ENCODE measurements at regions not wholly inside any gene's neighbourhood (a gene's known extent, or its start where the extent isn't known, plus 50 kb on each side); places are given as distances from the start of the nearest gene placed in this dataset.

DNA sequence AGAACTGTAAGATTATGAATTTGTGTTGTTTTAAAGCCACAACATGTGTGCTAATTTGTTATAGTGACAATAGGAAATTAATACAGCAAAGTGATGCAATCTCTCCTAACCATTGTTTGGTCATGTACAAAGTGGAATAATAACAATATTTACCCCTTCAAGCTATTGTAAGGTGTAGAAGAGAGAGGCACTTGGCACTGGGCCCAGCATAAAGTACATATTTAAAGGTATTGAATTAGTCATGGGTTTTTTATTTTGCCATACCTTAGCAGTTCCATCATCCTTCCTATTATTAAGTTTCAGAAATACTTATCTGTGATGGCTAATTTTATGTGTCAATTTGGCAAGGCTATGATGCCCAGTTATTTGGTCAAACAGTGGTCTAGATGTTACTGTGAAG is 322.4 kb upstream of the TSHZ2 start:
- Histone ChIP-seq H3K4me3 (ENCODE audit: low read length in 2 of 2) (no peak overlapping the region), H3K9me3 (ENCODE audit: control insufficient read depth in 2 of 2, low read length in 2 of 2) (no peaks in the 10 kb centered on the region), H3K27ac (ENCODE audit: low read length) (no peak overlapping the region), H3K27me3 (ENCODE audit: control insufficient read depth in 1 of 2, insufficient read depth in 2 of 2, low read length in 2 of 2) (no peaks in the 10 kb centered on the region), H3K4me1 (ENCODE audit: control insufficient read depth, insufficient read depth, low read length) (no peaks in the 10 kb centered on the region), H3K9ac (ENCODE audit: low read length in 2 of 2) (no peak overlapping the region), H3K36me3 (ENCODE audit: control insufficient read depth in 2 of 2, insufficient read depth in 2 of 2, low read length in 2 of 2) (no peaks in the 10 kb centered on the region)

DNA sequence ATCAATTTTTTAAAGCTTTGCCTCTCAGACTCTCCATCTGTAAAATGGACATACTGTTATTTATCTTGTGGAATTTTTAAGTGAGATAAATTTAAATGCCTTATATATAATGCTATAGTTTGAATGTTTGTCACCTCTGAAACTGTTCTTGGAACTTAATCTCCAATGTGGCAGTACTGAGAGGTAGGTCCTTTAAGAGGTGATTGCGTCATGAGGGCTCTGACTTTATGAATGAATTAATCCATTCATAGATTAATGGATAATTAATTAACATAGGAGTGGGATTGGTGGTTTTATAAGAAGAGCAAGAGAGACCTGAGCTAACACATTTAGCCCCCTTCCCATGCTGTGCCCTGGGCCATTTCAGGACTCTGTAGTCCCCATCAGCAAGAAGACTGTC is 326.3 kb upstream of the TSHZ2 start:
- Histone ChIP-seq H3K36me3 (ENCODE audit: control insufficient read depth in 2 of 2, insufficient read depth in 2 of 2, low read length in 2 of 2) (no peaks in the 10 kb centered on the region), H3K4me3 (ENCODE audit: low read length in 2 of 2) (no peak overlapping the region), H3K4me1 (ENCODE audit: control insufficient read depth, insufficient read depth, low read length) (no peaks in the 10 kb centered on the region), H3K27me3 (ENCODE audit: control insufficient read depth in 1 of 2, insufficient read depth in 2 of 2, low read length in 2 of 2) (no peaks in the 10 kb centered on the region), H3K27ac (ENCODE audit: low read length) (no peak overlapping the region), H3K9ac (ENCODE audit: low read length in 2 of 2) (no peak overlapping the region), H3K9me3 (ENCODE audit: control insufficient read depth in 2 of 2, low read length in 2 of 2) (no peaks in the 10 kb centered on the region)

DNA sequence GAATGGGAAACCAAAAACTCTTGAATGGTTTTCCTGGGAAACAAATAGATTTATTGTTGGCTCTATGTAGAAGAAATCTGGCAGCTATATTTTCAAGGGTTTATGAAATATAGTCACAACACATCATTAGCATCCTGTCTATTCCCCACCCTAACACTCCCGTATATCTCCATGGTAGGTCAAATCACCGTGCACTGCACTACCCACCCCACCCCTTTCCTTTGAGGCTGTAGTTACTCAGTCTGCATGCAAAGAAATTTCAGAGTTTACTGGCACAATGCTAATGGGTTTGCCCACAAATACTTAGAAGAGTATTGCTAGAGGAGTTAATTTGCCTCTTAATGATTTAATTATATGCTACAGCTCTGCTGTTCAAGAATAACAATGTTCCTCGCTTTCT is 329.1 kb upstream of the TSHZ2 start:
- Histone ChIP-seq H3K27me3 (ENCODE audit: control insufficient read depth in 1 of 2, insufficient read depth in 2 of 2, low read length in 2 of 2) (no peaks in the 10 kb centered on the region), H3K36me3 (ENCODE audit: control insufficient read depth in 2 of 2, insufficient read depth in 2 of 2, low read length in 2 of 2) (no peaks in the 10 kb centered on the region), H3K9ac (ENCODE audit: low read length in 2 of 2) (no peak overlapping the region), H3K4me3 (ENCODE audit: low read length in 2 of 2) (no peak overlapping the region), H3K4me1 (ENCODE audit: control insufficient read depth, insufficient read depth, low read length) (no peaks in the 10 kb centered on the region), H3K27ac (ENCODE audit: low read length) (no peak overlapping the region), H3K9me3 (ENCODE audit: control insufficient read depth in 2 of 2, low read length in 2 of 2) (no peaks in the 10 kb centered on the region)

DNA sequence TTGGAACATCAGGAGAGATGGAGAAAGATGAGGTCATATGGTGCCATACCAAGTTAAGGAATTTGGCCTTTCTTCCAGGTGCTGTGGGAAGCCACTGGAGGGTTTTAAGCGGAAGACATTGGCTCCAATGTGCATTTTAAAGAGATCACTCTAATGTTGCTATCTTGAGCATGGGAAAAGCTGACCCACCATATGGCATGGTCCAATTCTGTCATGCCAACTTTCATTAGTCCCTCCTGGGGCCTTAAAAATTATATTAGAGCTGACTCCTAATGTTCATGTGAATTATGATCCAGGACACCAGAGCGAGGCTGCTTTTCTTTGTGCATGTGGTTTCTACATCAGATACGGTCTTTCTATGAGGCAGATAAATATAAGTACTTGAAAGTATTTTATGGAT is 335.0 kb upstream of the TSHZ2 start:
- Histone ChIP-seq H3K9ac (ENCODE audit: low read length in 2 of 2) (no peak overlapping the region), H3K27me3 (ENCODE audit: control insufficient read depth in 1 of 2, insufficient read depth in 2 of 2, low read length in 2 of 2) (no peaks in the 10 kb centered on the region), H3K27ac (ENCODE audit: low read length) (no peak overlapping the region), H3K4me3 (ENCODE audit: low read length in 2 of 2) (no peak overlapping the region), H3K36me3 (ENCODE audit: control insufficient read depth in 2 of 2, insufficient read depth in 2 of 2, low read length in 2 of 2) (no peaks in the 10 kb centered on the region), H3K9me3 (ENCODE audit: control insufficient read depth in 2 of 2, low read length in 2 of 2) (no peaks in the 10 kb centered on the region), H3K4me1 (ENCODE audit: control insufficient read depth, insufficient read depth, low read length) (no peaks in the 10 kb centered on the region)

DNA sequence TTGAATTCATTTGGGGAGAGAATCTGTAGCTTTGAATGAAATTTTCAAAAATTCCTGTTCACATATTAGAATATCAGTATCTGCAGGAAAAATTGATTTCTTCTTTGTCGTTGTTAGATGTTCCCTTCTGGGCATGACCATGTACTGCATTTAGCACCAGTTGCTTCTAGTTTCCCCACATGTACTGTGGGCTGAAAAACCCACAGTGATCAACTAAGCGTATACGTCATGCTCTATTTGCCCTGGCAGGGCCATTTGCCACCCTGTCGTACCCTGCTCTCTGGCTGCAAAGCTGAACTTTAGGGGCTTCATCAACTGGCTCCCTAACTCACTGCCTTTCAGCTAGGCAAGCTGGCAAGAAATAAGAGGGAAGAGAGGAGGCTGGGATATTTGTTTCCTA is 340.7 kb upstream of the TSHZ2 start:
- Histone ChIP-seq H3K27me3 (ENCODE audit: control insufficient read depth in 1 of 2, insufficient read depth in 2 of 2, low read length in 2 of 2) (no peaks in the 10 kb centered on the region), H3K9me3 (ENCODE audit: control insufficient read depth in 2 of 2, low read length in 2 of 2) (peaks cover 6% of the 10 kb centered on the region in 2 donors), H3K9ac (ENCODE audit: low read length in 2 of 2) (no peak overlapping the region), H3K36me3 (ENCODE audit: control insufficient read depth in 2 of 2, insufficient read depth in 2 of 2, low read length in 2 of 2) (no peaks in the 10 kb centered on the region), H3K4me1 (ENCODE audit: control insufficient read depth, insufficient read depth, low read length) (no peaks in the 10 kb centered on the region), H3K27ac (ENCODE audit: low read length) (no peak overlapping the region), H3K4me3 (ENCODE audit: low read length in 2 of 2) (no peak overlapping the region)

DNA sequence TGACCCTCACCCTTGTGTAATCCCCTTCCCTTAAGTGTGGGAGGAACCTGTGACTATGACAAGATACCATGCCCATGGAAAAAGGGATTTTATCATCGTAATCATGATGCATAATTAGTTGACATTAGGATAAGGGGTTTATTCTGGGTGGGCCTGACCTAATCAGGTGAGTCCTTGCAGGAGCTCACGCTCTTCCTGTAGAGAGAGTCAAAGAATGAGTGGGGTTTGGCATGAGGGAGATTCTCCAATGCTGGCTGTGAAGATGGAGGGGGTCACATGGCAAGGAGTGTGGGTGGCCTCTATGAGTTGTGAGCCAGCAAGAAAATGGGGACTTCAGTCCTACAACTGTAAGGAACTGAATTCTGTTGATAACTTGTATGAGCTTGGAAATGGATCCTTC is 342.0 kb upstream of the TSHZ2 start:
- Histone ChIP-seq H3K9me3 (ENCODE audit: control insufficient read depth in 2 of 2, low read length in 2 of 2) (peaks cover 6% of the 10 kb centered on the region in 2 donors), H3K4me1 (ENCODE audit: control insufficient read depth, insufficient read depth, low read length) (no peaks in the 10 kb centered on the region), H3K36me3 (ENCODE audit: control insufficient read depth in 2 of 2, insufficient read depth in 2 of 2, low read length in 2 of 2) (no peaks in the 10 kb centered on the region), H3K4me3 (ENCODE audit: low read length in 2 of 2) (no peak overlapping the region), H3K27ac (ENCODE audit: low read length) (no peak overlapping the region), H3K9ac (ENCODE audit: low read length in 2 of 2) (no peak overlapping the region), H3K27me3 (ENCODE audit: control insufficient read depth in 1 of 2, insufficient read depth in 2 of 2, low read length in 2 of 2) (no peaks in the 10 kb centered on the region)

DNA sequence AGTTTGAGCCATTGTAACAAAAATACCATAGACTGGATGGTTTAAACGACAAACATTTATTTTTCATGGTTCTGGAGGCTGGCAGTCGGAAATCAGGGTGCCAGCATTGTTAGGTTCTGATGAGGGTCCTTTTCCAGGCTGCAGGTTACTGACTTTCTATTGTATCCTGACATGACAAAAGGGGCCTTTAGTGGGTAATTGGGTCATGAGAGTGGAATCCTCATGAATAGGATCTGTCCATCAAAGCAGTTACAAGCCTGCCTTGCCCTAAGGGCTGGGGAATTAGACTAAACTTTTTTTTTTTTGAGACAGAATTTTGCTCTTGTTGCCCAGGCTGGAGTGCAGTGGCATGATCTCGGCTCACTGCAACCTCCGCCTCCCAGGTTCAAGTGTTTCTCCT is 347.9 kb upstream of the TSHZ2 start:
- Histone ChIP-seq H3K4me1 (ENCODE audit: control insufficient read depth, insufficient read depth, low read length) (no peaks in the 10 kb centered on the region), H3K9me3 (ENCODE audit: control insufficient read depth in 2 of 2, low read length in 2 of 2) (no peaks in the 10 kb centered on the region), H3K36me3 (ENCODE audit: control insufficient read depth in 2 of 2, insufficient read depth in 2 of 2, low read length in 2 of 2) (no peaks in the 10 kb centered on the region), H3K27ac (ENCODE audit: low read length) (no peak overlapping the region), H3K27me3 (ENCODE audit: control insufficient read depth in 1 of 2, insufficient read depth in 2 of 2, low read length in 2 of 2) (no peaks in the 10 kb centered on the region), H3K4me3 (ENCODE audit: low read length in 2 of 2) (no peak overlapping the region), H3K9ac (ENCODE audit: low read length in 2 of 2) (no peak overlapping the region)

DNA sequence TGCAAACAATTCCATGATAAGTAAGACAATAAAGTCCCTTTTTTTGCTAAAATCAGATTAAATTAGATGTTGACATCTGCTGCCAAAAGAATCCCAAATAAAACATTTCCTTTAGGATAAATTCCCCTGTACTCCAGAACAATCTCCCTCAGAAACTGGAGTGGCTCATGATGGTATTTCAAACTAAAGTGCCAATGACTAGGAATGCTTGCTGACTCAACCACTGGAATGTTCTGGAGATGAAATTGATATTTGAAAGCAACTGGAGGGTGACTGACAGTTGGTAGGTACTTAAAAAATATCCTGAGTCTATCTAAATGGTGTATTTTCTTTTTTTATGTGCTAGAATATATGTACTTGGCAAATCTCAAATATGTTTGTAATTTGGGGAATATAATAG is 350.1 kb upstream of the TSHZ2 start:
- Histone ChIP-seq H3K27ac (ENCODE audit: low read length) (no peak overlapping the region), H3K9me3 (ENCODE audit: control insufficient read depth in 2 of 2, low read length in 2 of 2) (no peaks in the 10 kb centered on the region), H3K4me3 (ENCODE audit: low read length in 2 of 2) (no peak overlapping the region), H3K36me3 (ENCODE audit: control insufficient read depth in 2 of 2, insufficient read depth in 2 of 2, low read length in 2 of 2) (no peaks in the 10 kb centered on the region), H3K9ac (ENCODE audit: low read length in 2 of 2) (no peak overlapping the region), H3K4me1 (ENCODE audit: control insufficient read depth, insufficient read depth, low read length) (no peaks in the 10 kb centered on the region), H3K27me3 (ENCODE audit: control insufficient read depth in 1 of 2, insufficient read depth in 2 of 2, low read length in 2 of 2) (no peaks in the 10 kb centered on the region)

DNA sequence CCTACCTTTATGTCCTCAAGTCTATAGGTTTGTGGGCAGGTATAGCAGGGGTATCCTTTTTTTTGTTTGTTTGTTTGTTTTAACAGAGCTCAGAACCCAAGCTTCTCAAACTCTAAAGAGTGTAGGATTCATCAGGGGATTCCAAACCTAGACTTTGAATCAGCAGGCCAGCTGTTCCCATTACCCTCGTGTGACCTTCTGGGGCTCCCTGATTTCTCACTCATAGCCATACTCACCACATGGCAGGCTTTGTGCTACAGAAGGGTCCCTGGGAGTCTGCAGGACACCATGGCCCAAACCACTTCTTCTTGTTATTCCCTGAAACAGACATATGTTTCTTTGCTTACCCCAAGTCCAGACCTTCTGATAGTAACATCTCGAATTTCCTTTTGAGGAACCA is 350.8 kb upstream of the TSHZ2 start:
- H3K27ac ChIP-seq (ENCODE audit: low read length) = no peak overlapping the region
- no peak overlapping the region for H3K9ac ChIP-seq (ENCODE audit: low read length in 2 of 2)
- no peaks in the 10 kb centered on the region for H3K27me3 ChIP-seq (ENCODE audit: control insufficient read depth in 1 of 2, insufficient read depth in 2 of 2, low read length in 2 of 2)
- no peaks in the 10 kb centered on the region for H3K4me1 ChIP-seq (ENCODE audit: control insufficient read depth, insufficient read depth, low read length)
- H3K4me3 ChIP-seq (ENCODE audit: low read length in 2 of 2) = no peak overlapping the region
- H3K9me3 ChIP-seq (ENCODE audit: control insufficient read depth in 2 of 2, low read length in 2 of 2) = no peaks in the 10 kb centered on the region
- no peaks in the 10 kb centered on the region for H3K36me3 ChIP-seq (ENCODE audit: control insufficient read depth in 2 of 2, insufficient read depth in 2 of 2, low read length in 2 of 2)

DNA sequence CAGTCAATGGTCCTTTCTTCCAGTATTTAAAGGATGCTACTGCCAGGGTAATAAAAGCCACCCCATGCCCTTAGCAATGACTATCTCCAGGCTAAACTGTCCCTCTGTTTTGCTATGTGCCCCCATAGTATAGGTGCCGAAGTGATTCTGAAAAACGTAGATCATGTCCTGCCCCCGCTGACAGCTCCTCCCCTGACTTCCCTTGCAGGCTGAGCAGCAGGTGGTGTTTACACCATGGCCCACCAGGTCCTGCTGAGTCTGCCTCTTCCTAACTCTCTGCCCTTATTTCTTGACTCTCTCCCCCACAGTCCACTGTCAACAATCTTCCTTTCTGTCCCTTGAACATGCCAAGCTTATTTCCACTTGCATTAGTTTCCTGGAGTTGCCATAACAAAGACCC is 352.5 kb upstream of the TSHZ2 start:
- H3K9me3 ChIP-seq (ENCODE audit: control insufficient read depth in 2 of 2, low read length in 2 of 2) = no peaks in the 10 kb centered on the region
- no peak overlapping the region for H3K27ac ChIP-seq (ENCODE audit: low read length)
- no peaks in the 10 kb centered on the region for H3K4me1 ChIP-seq (ENCODE audit: control insufficient read depth, insufficient read depth, low read length)
- no peak overlapping the region for H3K9ac ChIP-seq (ENCODE audit: low read length in 2 of 2)
- no peaks in the 10 kb centered on the region for H3K27me3 ChIP-seq (ENCODE audit: control insufficient read depth in 1 of 2, insufficient read depth in 2 of 2, low read length in 2 of 2)
- H3K36me3 ChIP-seq (ENCODE audit: control insufficient read depth in 2 of 2, insufficient read depth in 2 of 2, low read length in 2 of 2) = no peaks in the 10 kb centered on the region
- no peak overlapping the region for H3K4me3 ChIP-seq (ENCODE audit: low read length in 2 of 2)

DNA sequence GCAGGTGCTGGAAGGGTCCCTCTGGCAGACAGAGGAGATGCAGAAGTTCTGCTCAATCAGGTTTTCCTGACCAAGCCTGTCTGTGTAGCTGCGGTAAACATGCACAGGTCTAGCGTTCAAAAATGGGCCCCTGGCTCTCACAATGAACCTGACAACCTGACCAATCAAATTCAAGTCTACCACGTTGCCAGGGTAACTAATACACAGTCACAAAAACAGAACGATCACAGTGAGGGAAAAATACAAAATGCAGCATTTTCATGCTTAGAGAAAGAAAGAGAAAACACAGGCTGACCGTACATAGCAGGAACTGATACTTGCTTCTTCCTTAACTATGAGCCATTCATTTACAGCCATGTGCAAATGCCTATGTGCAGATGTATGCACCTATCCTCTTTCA is 353.1 kb upstream of the TSHZ2 start:
- H3K4me1 ChIP-seq (ENCODE audit: control insufficient read depth, insufficient read depth, low read length) = no peaks in the 10 kb centered on the region
- no peaks in the 10 kb centered on the region for H3K27me3 ChIP-seq (ENCODE audit: control insufficient read depth in 1 of 2, insufficient read depth in 2 of 2, low read length in 2 of 2)
- no peak overlapping the region for H3K27ac ChIP-seq (ENCODE audit: low read length)
- no peak overlapping the region for H3K4me3 ChIP-seq (ENCODE audit: low read length in 2 of 2)
- H3K9me3 ChIP-seq (ENCODE audit: control insufficient read depth in 2 of 2, low read length in 2 of 2) = no peaks in the 10 kb centered on the region
- no peak overlapping the region for H3K9ac ChIP-seq (ENCODE audit: low read length in 2 of 2)
- no peaks in the 10 kb centered on the region for H3K36me3 ChIP-seq (ENCODE audit: control insufficient read depth in 2 of 2, insufficient read depth in 2 of 2, low read length in 2 of 2)

DNA sequence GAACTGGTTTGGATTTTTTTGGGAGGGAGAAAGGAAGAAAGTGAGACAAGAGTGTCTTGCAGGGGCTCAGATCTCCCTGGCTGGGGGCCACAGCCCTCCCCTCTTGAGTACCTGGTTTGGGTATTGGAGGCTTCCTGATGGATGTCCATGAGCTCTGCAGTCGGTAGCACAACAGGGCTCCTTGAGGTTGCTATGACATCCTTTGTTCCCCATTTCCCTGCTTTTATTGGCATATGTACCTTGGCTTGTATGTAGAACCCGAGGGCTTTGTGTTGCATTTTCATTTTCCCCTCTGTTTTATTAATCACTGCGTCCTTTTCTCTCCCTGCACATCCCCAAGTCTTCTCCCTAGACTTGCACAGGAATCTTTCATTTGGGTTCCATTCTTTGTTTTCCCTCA is 355.5 kb upstream of the TSHZ2 start:
- H3K9me3 ChIP-seq (ENCODE audit: control insufficient read depth in 2 of 2, low read length in 2 of 2) = no peaks in the 10 kb centered on the region
- no peaks in the 10 kb centered on the region for H3K27me3 ChIP-seq (ENCODE audit: control insufficient read depth in 1 of 2, insufficient read depth in 2 of 2, low read length in 2 of 2)
- no peak overlapping the region for H3K9ac ChIP-seq (ENCODE audit: low read length in 2 of 2)
- no peak overlapping the region for H3K4me3 ChIP-seq (ENCODE audit: low read length in 2 of 2)
- no peaks in the 10 kb centered on the region for H3K36me3 ChIP-seq (ENCODE audit: control insufficient read depth in 2 of 2, insufficient read depth in 2 of 2, low read length in 2 of 2)
- H3K4me1 ChIP-seq (ENCODE audit: control insufficient read depth, insufficient read depth, low read length) = no peaks in the 10 kb centered on the region
- H3K27ac ChIP-seq (ENCODE audit: low read length) = no peak overlapping the region

All from stomach smooth muscle (tissue), 2 donors.